ENCODE measurements at regions not wholly inside any gene's neighbourhood (a gene's known extent, or its start where the extent isn't known, plus 50 kb on each side); places are given as distances from the start of the nearest gene placed in this dataset.
A peak's percentile ranks its signal among the peaks of the same experiment; 100 is the strongest.

DNA sequence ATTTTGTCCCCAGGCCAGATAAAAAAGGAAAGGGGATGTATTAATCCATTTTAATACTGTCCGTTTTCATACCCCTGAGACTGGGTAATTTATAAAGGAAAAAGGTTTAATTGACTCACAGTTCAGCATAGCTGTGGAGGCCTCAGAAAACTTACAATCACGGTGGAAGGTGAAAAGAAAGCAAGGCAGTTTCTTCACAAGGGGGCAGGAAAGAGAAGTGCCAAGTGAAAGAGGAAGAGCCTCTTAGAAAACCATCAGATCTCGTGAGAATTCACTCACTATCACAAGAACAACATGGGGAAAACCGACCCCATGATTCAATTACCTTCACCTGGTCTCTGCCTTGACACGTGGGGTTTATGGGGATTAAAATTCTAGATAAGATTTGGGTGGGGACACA lies 152.5 kb downstream of the IBTK start:
- Mint-ChIP-seq H3K27ac (no peak overlapping the region), H3K4me3 (no peak overlapping the region), H3K9me3 (peaks cover 6% of the 10 kb centered on the region), H3K4me1 (no peaks in the 10 kb centered on the region), H3K36me3 (peaks cover 4% of the 10 kb centered on the region), H3K27me3 (ENCODE audit: low read depth) (no peaks in the 10 kb centered on the region)
- CTCF ChIA-PET, result no interaction called here
- no peak for DNase-seq (ENCODE audit: low spot score)
- no peak for ATAC-seq
- TF ChIP-seq TEAD1 (CRISPR knock-in tag; IDR thresholded peaks at IDR 0.05), result no peak
- TF ChIP-seq ZNF121 (CRISPR knock-in tag; IDR thresholded peaks at IDR 0.05), result no peak
- no peak for TF ChIP-seq ZNF263 (CRISPR knock-in tag; IDR thresholded peaks at IDR 0.05; ENCODE audit: low read depth)
- TF ChIP-seq ESRRA (CRISPR knock-in tag; IDR thresholded peaks at IDR 0.05; ENCODE audit: borderline replicate concordance), result no peak
- TF ChIP-seq, protein P1, sequence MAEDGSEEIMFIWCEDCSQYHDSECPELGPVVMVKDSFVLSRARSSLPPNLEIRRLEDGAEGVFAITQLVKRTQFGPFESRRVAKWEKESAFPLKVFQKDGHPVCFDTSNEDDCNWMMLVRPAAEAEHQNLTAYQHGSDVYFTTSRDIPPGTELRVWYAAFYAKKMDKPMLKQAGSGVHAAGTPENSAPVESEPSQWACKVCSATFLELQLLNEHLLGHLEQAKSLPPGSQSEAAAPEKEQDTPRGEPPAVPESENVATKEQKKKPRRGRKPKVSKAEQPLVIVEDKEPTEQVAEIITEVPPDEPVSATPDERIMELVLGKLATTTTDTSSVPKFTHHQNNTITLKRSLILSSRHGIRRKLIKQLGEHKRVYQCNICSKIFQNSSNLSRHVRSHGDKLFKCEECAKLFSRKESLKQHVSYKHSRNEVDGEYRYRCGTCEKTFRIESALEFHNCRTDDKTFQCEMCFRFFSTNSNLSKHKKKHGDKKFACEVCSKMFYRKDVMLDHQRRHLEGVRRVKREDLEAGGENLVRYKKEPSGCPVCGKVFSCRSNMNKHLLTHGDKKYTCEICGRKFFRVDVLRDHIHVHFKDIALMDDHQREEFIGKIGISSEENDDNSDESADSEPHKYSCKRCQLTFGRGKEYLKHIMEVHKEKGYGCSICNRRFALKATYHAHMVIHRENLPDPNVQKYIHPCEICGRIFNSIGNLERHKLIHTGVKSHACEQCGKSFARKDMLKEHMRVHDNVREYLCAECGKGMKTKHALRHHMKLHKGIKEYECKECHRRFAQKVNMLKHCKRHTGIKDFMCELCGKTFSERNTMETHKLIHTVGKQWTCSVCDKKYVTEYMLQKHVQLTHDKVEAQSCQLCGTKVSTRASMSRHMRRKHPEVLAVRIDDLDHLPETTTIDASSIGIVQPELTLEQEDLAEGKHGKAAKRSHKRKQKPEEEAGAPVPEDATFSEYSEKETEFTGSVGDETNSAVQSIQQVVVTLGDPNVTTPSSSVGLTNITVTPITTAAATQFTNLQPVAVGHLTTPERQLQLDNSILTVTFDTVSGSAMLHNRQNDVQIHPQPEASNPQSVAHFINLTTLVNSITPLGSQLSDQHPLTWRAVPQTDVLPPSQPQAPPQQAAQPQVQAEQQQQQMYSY (CRISPR knock-in tag; IDR thresholded peaks at IDR 0.05), result no peak
- no peak for TF ChIP-seq ZNF396 (CRISPR knock-in tag; IDR thresholded peaks at IDR 0.05; ENCODE audit: borderline replicate concordance)
- no peak for TF ChIP-seq NFYB (CRISPR knock-in tag; conservative IDR thresholded peaks at IDR 0.05; ENCODE audit: low read depth)
- TF ChIP-seq, protein P2, sequence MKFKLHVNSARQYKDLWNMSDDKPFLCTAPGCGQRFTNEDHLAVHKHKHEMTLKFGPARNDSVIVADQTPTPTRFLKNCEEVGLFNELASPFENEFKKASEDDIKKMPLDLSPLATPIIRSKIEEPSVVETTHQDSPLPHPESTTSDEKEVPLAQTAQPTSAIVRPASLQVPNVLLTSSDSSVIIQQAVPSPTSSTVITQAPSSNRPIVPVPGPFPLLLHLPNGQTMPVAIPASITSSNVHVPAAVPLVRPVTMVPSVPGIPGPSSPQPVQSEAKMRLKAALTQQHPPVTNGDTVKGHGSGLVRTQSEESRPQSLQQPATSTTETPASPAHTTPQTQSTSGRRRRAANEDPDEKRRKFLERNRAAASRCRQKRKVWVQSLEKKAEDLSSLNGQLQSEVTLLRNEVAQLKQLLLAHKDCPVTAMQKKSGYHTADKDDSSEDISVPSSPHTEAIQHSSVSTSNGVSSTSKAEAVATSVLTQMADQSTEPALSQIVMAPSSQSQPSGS (CRISPR knock-in tag; IDR thresholded peaks at IDR 0.05; ENCODE audit: borderline replicate concordance, low read depth), result no peak
- TF ChIP-seq, protein P3, sequence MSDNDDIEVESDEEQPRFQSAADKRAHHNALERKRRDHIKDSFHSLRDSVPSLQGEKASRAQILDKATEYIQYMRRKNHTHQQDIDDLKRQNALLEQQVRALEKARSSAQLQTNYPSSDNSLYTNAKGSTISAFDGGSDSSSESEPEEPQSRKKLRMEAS (CRISPR knock-in tag; IDR thresholded peaks at IDR 0.05), result no peak
- TF ChIP-seq HMGA2 (CRISPR knock-in tag; IDR thresholded peaks at IDR 0.05), result no peak
- TF ChIP-seq MYBL2 (CRISPR knock-in tag; IDR thresholded peaks at IDR 0.05), result no peak
- TF ChIP-seq GABPB1 (CRISPR knock-in tag; IDR thresholded peaks at IDR 0.05), result no peak
- TF ChIP-seq GRHL2 (CRISPR knock-in tag; IDR thresholded peaks at IDR 0.05; ENCODE audit: insufficient replicate concordance, severe bottlenecking), result no peak
- TF ChIP-seq, protein P4, sequence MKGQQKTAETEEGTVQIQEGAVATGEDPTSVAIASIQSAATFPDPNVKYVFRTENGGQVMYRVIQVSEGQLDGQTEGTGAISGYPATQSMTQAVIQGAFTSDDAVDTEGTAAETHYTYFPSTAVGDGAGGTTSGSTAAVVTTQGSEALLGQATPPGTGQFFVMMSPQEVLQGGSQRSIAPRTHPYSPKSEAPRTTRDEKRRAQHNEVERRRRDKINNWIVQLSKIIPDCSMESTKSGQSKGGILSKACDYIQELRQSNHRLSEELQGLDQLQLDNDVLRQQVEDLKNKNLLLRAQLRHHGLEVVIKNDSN (CRISPR knock-in tag; IDR thresholded peaks at IDR 0.05), result no peak
- POLR2A ChIA-PET, result no interaction called here

DNA sequence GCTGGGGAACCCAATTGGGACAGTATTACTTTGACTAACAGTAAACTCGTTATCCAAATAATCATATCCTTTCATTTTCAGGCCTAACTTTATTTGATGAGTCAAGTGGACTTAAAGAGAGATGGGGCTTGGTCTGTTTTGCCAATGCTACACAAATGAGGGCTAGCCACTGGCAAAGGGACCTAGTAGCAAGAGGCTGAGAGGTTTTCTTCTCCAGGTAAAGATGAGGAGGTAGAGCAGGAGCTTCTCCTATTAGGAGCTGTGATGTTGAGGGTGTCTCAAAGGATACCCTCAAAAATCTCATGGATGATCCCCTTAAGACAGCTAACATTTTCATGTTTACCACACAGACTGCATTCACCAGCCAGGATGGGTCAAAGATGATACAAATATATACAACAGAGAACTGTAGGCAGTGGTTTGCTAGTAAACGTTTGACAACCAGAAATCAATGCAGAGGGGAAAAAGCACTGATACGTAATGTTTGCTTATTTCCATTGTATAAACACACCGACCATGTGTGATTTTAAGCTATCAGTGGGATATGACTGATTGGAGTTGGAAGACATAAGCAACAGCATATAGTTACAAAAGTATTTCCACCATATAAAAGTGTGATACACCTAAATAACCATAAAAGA lies 153.3 kb downstream of the IBTK start:
- DNase-seq (ENCODE audit: low spot score) (no peak), ATAC-seq (no peak)
- no peaks in the 10 kb centered on the region for H3K4me1 Mint-ChIP-seq
- ChIA-PET CTCF (no interaction called here), POLR2A (no interaction called here)
- no peak overlapping the region for H3K27ac Mint-ChIP-seq
- H3K27me3 Mint-ChIP-seq (ENCODE audit: low read depth), result no peaks in the 10 kb centered on the region
- H3K9me3 Mint-ChIP-seq, result no peaks in the 10 kb centered on the region
- no peaks in the 10 kb centered on the region for H3K36me3 Mint-ChIP-seq
- no peak overlapping the region for H3K4me3 Mint-ChIP-seq
- TF ChIP-seq TEAD1 (CRISPR knock-in tag; IDR thresholded peaks at IDR 0.05) (no peak), GABPB1 (CRISPR knock-in tag; IDR thresholded peaks at IDR 0.05) (peak; percentile 47; the same call in 1 of the 2 replicates)

DNA sequence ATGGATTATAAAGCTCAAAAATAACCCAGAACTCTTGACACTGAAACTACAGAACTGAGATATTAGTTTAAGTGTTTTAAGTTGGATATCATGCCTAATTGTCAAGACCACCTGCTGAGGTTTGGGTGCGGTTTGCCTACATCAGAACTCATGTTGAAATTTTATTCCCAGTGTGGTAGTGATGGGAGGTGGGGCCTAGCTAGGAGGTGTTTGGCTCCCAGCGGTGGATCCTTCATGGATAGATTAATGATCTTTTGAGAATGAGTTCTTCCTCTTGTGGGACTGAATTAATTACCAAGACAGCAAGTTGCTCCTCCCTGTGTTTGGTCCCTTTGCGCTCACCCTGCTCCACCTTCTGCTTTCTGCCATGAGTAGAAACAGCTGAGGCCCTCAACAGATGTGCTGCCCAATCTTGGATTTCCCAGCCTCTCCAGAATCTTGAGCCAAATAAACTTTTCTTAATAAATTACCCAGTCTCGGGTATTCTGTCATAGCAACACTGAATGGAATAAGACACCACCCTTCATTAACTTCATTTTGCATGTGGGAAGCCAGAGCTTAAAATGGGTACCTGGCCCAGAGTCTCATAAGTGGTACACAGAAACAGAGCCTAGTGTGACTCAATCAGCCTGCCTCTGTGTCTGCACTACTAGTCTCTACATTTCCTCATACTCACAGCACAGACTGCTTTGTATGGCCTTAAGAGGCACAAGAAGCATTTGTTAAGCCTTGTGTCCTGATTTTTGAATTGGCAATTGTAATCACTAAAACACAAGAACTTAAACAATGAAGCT lies 158.4 kb downstream of the IBTK start:
- H3K9me3 Mint-ChIP-seq, result no peaks in the 10 kb centered on the region
- ATAC-seq (no peak), DNase-seq (ENCODE audit: low spot score) (no peak)
- H3K27me3 Mint-ChIP-seq (ENCODE audit: low read depth), result no peaks in the 10 kb centered on the region
- H3K4me1 Mint-ChIP-seq, result 0 out of 2 replicates have a peak, but pooled peaks cover 2% of the 10 kb centered on the region
- ChIA-PET CTCF (no interaction called here), POLR2A (no interaction called here)
- H3K4me3 Mint-ChIP-seq, result no peak overlapping the region
- H3K27ac Mint-ChIP-seq, result no peak overlapping the region
- H3K36me3 Mint-ChIP-seq, result no peaks in the 10 kb centered on the region
- TF ChIP-seq ZNF671 (CRISPR knock-in tag; IDR thresholded peaks at IDR 0.05) (no peak), EMX1 (CRISPR knock-in tag; IDR thresholded peaks at IDR 0.05) (no peak)
- TF ChIP-seq, protein P5, sequence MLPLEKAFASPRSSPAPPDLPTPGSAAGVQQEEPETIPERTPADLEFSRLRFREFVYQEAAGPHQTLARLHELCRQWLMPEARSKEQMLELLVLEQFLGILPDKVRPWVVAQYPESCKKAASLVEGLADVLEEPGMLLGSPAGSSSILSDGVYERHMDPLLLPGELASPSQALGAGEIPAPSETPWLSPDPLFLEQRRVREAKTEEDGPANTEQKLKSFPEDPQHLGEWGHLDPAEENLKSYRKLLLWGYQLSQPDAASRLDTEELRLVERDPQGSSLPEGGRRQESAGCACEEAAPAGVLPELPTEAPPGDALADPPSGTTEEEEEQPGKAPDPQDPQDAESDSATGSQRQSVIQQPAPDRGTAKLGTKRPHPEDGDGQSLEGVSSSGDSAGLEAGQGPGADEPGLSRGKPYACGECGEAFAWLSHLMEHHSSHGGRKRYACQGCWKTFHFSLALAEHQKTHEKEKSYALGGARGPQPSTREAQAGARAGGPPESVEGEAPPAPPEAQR (CRISPR knock-in tag; IDR thresholded peaks at IDR 0.05), result no peak
- TF ChIP-seq, protein P6, sequence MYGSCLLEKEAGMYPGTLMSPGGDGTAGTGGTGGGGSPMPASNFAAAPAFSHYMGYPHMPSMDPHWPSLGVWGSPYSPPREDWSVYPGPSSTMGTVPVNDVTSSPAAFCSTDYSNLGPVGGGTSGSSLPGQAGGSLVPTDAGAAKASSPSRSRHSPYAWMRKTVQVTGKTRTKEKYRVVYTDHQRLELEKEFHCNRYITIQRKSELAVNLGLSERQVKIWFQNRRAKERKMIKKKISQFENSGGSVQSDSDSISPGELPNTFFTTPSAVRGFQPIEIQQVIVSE (CRISPR knock-in tag; IDR thresholded peaks at IDR 0.05; ENCODE audit: borderline replicate concordance), result no peak
- TF ChIP-seq, protein P7, sequence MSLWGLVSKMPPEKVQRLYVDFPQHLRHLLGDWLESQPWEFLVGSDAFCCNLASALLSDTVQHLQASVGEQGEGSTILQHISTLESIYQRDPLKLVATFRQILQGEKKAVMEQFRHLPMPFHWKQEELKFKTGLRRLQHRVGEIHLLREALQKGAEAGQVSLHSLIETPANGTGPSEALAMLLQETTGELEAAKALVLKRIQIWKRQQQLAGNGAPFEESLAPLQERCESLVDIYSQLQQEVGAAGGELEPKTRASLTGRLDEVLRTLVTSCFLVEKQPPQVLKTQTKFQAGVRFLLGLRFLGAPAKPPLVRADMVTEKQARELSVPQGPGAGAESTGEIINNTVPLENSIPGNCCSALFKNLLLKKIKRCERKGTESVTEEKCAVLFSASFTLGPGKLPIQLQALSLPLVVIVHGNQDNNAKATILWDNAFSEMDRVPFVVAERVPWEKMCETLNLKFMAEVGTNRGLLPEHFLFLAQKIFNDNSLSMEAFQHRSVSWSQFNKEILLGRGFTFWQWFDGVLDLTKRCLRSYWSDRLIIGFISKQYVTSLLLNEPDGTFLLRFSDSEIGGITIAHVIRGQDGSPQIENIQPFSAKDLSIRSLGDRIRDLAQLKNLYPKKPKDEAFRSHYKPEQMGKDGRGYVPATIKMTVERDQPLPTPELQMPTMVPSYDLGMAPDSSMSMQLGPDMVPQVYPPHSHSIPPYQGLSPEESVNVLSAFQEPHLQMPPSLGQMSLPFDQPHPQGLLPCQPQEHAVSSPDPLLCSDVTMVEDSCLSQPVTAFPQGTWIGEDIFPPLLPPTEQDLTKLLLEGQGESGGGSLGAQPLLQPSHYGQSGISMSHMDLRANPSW (CRISPR knock-in tag; conservative IDR thresholded peaks at IDR 0.05; ENCODE audit: low read depth), result no peak

All from WTC11 (cell line).